Psoas muscle (tissue), 7 donors: ENCODE measurements at regions not wholly inside any gene's neighbourhood (a gene's known extent, or its start where the extent isn't known, plus 50 kb on each side); places are given as distances from the start of the nearest gene placed in this dataset.

Experiments
- ATAC-seq, 4 donors: fragments of 200-7000 bp; cut with Tn5 transposase; one replicate each; pipeline ENCODE4 v1.9.1; 2020; ENCODE audit warnings: moderate library complexity in 3 of 4, mild to moderate bottlenecking in 2 of 4
- DNase-seq, 2 donors: peaks; one replicate each; pipeline ENCODE4 v3.0.0-alpha.2; 2020
- H3K27ac ChIP-seq: fragments of 200-600 bp; one replicate; pipeline ENCODE4 v1.8.0; 2022
- H3K27me3 ChIP-seq, 3 donors: fragments of 200-600 bp in 1 of 3; one replicate each; pipeline versions ENCODE4 v1.6.1 to v1.8.0; 2013 to 2022; ENCODE audit warnings: low read length in 2 of 3, mild to moderate bottlenecking in 2 of 3, moderate library complexity in 1 of 3; ENCODE audit not compliant: insufficient read depth in 3 of 3
- H3K36me3 ChIP-seq, 2 donors: fragments of 200-600 bp in 1 of 2; one replicate each; pipeline versions ENCODE4 v1.6.1 to v1.8.0; 2013 to 2022; ENCODE audit warnings: low read depth in 1 of 2, mild to moderate bottlenecking in 1 of 2, moderate library complexity in 1 of 2; ENCODE audit not compliant: insufficient read depth in 1 of 2
- H3K4me1 ChIP-seq: fragments of 200-600 bp; one replicate; pipeline ENCODE4 v1.8.0; 2022
- H3K4me3 ChIP-seq: fragments of 200-600 bp; one replicate; pipeline ENCODE4 v1.8.0; 2022; ENCODE audit warnings: mild to moderate bottlenecking
- H3K9me3 ChIP-seq: fragments of 200-600 bp; one replicate; pipeline ENCODE4 v1.8.0; 2022
- WGBS, 3 donors: extraction: QIAGEN DNeasy Blood & Tissue Kit; methylation state at CpG; one replicate each; pipeline versions ENCODE4 v1.1.6 to v1.1.7; 2013; 5-methylcytosine and 5-hydroxymethylcytosine counted together
- intact Hi-C, 2 donors: fragments of 100-400 bp; cut with DNase I; formaldehyde crosslinking; loops; one replicate each; pipeline versions ENCODE4 v1.11.0 to v1.14.2; 2022
- TF ChIP-seq, protein P1 (sequence below): fragments of 200-600 bp; IDR thresholded peaks from one replicate; pipeline ENCODE4 v1.8.0; 2022; ENCODE audit warnings: antibody characterized with exemption
- donor health status: healthy with polysubstance abuse.
- donor health status: DM: no; HTN: no; CAD: no; lungs with moderate emphysema.
- donor health status: Bipolar disorder and iron deficiency.
- donor health status: healthy.
- donor health status: DM: yes; HTN: yes; CAD: no.
- donor health status: DM: no; HTN: no; CAD: no.
- donor health status: DM: yes; HTN: yes; CAD: no.

DNA sequence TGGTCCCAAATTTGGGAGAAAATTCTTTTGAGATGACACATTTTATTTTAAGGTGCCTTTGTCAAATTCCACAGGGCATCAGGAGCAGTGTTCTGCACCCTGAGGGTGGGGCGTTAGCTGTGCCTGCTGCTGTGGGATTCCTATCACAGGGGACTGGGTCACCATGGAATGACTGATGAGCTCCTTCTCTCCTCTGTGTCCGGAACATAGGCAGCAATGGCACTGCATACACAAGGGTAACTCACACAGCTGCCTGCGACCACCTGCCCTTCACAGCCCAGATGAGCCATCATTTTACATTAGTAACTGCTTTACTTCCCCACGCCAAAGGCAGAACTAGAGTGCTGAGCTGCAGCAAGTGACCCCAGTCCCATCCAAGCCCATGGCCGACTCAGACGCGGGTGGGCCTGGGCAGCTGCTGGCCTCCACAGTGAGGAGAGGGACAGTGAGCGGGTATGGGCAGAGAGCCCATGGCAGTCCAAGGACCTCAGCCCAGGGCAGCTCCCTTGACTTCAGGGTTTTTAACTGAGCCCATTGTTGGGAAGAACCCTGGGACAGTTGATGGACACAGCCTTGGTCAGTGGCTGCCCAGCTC, 93.7 kb downstream of the GADD45G start:
- Histone ChIP-seq H3K4me1 (no peaks in the 10 kb centered on the region), H3K9me3 (no peaks in the 10 kb centered on the region), H3K36me3 (no peaks in the 10 kb centered on the region), H3K27me3 (no peaks in the 10 kb centered on the region), H3K27ac (no peak overlapping the region), H3K4me3 (no peak overlapping the region)
- DNase-seq (no peak), ATAC-seq (no peak)
- intact Hi-C loops: no loop called here
- WGBS, 3 donors: 93 to 95% (median 94%) methylated on average over 8 of the region's 8 CpGs
- TF ChIP-seq, protein P1, sequence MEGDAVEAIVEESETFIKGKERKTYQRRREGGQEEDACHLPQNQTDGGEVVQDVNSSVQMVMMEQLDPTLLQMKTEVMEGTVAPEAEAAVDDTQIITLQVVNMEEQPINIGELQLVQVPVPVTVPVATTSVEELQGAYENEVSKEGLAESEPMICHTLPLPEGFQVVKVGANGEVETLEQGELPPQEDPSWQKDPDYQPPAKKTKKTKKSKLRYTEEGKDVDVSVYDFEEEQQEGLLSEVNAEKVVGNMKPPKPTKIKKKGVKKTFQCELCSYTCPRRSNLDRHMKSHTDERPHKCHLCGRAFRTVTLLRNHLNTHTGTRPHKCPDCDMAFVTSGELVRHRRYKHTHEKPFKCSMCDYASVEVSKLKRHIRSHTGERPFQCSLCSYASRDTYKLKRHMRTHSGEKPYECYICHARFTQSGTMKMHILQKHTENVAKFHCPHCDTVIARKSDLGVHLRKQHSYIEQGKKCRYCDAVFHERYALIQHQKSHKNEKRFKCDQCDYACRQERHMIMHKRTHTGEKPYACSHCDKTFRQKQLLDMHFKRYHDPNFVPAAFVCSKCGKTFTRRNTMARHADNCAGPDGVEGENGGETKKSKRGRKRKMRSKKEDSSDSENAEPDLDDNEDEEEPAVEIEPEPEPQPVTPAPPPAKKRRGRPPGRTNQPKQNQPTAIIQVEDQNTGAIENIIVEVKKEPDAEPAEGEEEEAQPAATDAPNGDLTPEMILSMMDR: no peak

DNA sequence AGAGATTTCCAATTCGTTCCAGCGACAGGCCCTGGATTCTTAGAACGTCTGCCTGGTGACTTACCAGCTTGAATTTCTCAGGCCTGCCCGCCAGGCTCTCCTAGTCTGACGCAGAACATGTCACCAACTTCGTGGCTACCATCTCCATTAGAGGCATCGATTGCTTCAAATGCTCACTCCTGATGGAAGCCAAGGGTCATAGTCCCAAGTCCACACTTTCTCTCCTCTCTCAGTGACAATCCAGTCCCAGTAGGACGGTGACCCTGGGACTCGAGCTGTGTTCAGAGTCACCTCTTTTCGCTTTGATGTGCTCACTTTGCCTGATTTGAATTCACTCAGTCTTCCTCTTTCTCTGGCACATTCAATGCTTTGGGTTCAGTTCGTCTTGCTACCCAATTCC, 94.8 kb downstream of the GADD45G start:
- ATAC-seq: no peak
- Histone ChIP-seq H3K4me3 (no peak overlapping the region), H3K27ac (no peak overlapping the region), H3K36me3 (no peaks in the 10 kb centered on the region), H3K4me1 (no peaks in the 10 kb centered on the region), H3K9me3 (no peaks in the 10 kb centered on the region), H3K27me3 (no peaks in the 10 kb centered on the region)
- no peak for DNase-seq
- WGBS, 3 donors: 93 to 96% (median 95%) methylated on average over 11 of the region's 11 CpGs
- TF ChIP-seq, protein P1: no peak
- intact Hi-C loops: no loop called here

DNA sequence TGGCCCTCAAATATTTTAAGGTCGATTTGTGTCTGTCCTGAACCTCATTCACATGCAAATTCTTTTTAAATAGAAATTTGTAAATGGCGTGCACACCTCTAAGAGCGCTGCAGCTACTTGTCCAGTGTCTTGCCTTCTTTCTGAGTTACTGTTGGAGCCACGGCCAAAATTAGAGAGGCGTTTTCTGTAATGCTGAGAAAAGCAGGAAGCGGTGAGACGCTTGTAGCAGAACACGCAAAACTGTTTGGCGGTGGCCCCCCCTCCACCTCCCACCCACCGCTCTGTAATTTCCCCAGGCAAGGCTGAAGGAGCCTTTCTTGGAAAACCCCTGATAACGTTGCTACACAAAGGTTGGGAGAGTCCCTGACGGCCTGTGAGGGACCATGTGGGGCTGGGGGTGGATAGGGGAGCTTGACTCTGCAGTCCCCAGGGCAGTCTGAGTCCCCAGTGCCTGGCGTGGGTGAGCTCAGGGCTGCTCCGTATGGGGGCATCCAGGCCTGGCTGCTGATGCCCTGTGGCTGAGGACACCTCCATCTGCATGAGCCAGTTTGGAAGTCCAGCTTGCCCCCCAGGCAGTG, 96.5 kb downstream of the GADD45G start:
- Histone ChIP-seq H3K27me3 (no peaks in the 10 kb centered on the region), H3K36me3 (no peaks in the 10 kb centered on the region), H3K27ac (no peak overlapping the region), H3K4me1 (no peaks in the 10 kb centered on the region), H3K4me3 (no peak overlapping the region), H3K9me3 (no peaks in the 10 kb centered on the region)
- ATAC-seq (no peak), DNase-seq (no peak)
- intact Hi-C loops: no loop called here
- 73 to 80% (median 76%) methylated on average over 14 of the region's 14 CpGs for WGBS, 3 donors
- TF ChIP-seq, protein P1: no peak

DNA sequence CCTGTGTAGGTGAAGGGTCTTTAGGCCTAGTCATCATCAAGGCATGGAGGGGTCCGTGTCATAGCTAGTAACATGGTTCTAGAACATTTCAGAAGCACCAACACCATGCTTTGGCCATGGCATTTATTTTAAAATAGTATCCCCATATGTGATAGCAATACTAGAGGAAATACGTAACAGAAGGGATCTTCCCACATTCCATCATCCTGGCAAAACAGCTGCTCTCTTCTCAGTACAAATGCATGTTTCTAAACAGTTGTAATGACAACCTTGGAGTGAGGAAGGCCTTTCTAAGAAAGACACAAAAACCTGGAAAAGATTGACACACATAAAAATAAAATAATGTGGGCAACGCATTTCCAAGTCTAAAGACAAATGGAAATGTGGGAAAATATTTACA, 97.6 kb downstream of the GADD45G start:
- whole genome bisulfite sequencing, 3 donors: 87 to 92% (median 91%) methylated on average over 3 of the region's 3 CpGs
- ATAC-seq (no peak), DNase-seq (no peak)
- no peaks in the 10 kb centered on the region for H3K36me3 ChIP-seq
- H3K9me3 ChIP-seq: no peaks in the 10 kb centered on the region
- intact Hi-C loops: no loop called here
- TF ChIP-seq, protein P1: no peak
- no peaks in the 10 kb centered on the region for H3K27me3 ChIP-seq
- H3K4me1 ChIP-seq: no peaks in the 10 kb centered on the region
- no peak overlapping the region for H3K4me3 ChIP-seq
- no peak overlapping the region for H3K27ac ChIP-seq

DNA sequence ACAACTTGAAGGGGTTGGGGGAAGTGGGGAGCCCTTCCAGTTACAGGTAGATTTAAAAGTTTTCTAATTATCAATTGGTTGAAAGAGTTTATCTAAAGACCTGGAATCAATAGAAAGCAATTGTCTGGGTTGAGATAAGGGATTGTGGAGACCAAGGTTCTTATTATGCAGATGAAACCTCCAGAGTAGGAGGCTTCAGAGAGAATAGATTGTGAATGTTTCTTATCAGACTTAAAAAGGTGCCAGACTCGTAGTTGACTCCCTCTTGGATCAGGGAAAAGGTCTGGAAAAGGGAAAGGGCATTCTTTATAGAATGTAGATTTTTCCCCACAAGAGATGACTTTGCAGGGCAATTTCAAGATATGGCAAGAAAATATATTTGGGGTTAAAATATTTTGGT, 100.8 kb downstream of the GADD45G start:
- DNase-seq: no peak
- no peak overlapping the region for H3K4me3 ChIP-seq
- no peaks in the 10 kb centered on the region for H3K4me1 ChIP-seq
- no peaks in the 10 kb centered on the region for H3K27me3 ChIP-seq
- 0 to 57% (median 46%) methylated on average over 1 of the region's 1 CpG for WGBS, 3 donors
- ATAC-seq: no peak
- H3K36me3 ChIP-seq: no peaks in the 10 kb centered on the region
- intact Hi-C loops: no loop called here
- TF ChIP-seq, protein P1: no peak
- no peaks in the 10 kb centered on the region for H3K9me3 ChIP-seq
- no peak overlapping the region for H3K27ac ChIP-seq
